Right lobe of liver (tissue), 4 donors: ENCODE measurements at regions not wholly inside any gene's neighbourhood (a gene's known extent, or its start where the extent isn't known, plus 50 kb on each side); places are given as distances from the start of the nearest gene placed in this dataset.
"Not testable (repeated sequence)": the region's sequence is repeated elsewhere in the genome, so short reads cannot be mapped to it uniquely, and the experiment has no call there.

Source experiments
- CTCF ChIP-seq, 4 donors: fragments of 200-600 bp in 3 of 4; fragments of 450-650 bp in 1 of 4; IDR thresholded peaks; one replicate each; pipeline versions ENCODE4 v1.5.1 to v1.8.0; 2016 to 2022; ENCODE audit warnings: antibody characterized with exemption in 4 of 4, mild to moderate bottlenecking in 2 of 4
- POLR2A ChIP-seq: fragments of 450-650 bp; IDR thresholded peaks from one replicate; pipeline ENCODE4 v1.6.1; 2017; ENCODE audit warnings: antibody characterized with exemption, mild to moderate bottlenecking
- donor health status: DM: no; HTN: no; CAD: no.
- donor health status: DM: no; HTN: no; CAD: no.
- donor health status: DM: no; HTN: yes; CAD: no.

DNA sequence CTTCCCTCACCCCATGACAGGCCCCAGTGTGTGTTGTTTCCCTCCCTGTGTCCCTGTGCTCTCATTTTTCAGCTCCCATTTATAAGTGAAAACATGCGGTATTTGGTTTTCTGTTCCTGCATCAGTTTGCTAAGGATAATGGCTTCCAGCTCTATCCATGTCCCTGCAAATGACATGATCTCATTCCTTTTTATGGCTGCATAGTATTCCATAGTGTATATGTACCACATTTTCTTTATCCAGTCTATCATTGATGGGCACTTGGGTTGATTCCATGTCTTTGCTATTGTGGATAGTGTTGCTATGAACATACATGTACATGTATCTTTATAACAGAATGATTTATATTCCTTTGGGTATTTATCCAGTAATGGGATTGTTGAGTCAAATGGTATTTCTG, 61.9 kb upstream of the ABLIM1 start:
- not testable (repeated sequence) for TF ChIP-seq CTCF (IDR thresholded peaks at IDR 0.05); POLR2A
